Parathyroid adenoma (tissue), 2 donors: ENCODE measurements at regions not wholly inside any gene's neighbourhood (a gene's known extent, or its start where the extent isn't known, plus 50 kb on each side); places are given as distances from the start of the nearest gene placed in this dataset.

Source experiments
- H2AFZ ChIP-seq: fragments of 300-600 bp; sonication (generic); one replicate; pipeline ENCODE4 v1.7.0; 2017; ENCODE audit warnings: antibody characterized with exemption, mild to moderate bottlenecking
- H3K27ac ChIP-seq: fragments of 300-600 bp; sonication (generic); one replicate; pipeline ENCODE4 v1.7.0; 2017
- H3K27me3 ChIP-seq: fragments of 300-600 bp; sonication (generic); one replicate; pipeline ENCODE4 v1.7.0; 2017; ENCODE audit warnings: low read length; ENCODE audit not compliant: control insufficient read depth, insufficient read depth
- H3K36me3 ChIP-seq: fragments of 300-600 bp; sonication (generic); one replicate; pipeline ENCODE4 v1.7.0; 2017; ENCODE audit warnings: low read length; ENCODE audit not compliant: control insufficient read depth, insufficient read depth
- H3K4me1 ChIP-seq: fragments of 300-600 bp; sonication (generic); one replicate; pipeline ENCODE4 v1.7.0; 2017; ENCODE audit warnings: control low read depth
- H3K4me2 ChIP-seq: fragments of 300-600 bp; sonication (generic); one replicate; pipeline ENCODE4 v1.7.0; 2017; ENCODE audit warnings: low read length
- H3K4me3 ChIP-seq: fragments of 300-600 bp; sonication (generic); one replicate; pipeline ENCODE4 v1.7.0; 2017; ENCODE audit warnings: low read depth, low read length
- H3K79me2 ChIP-seq: fragments of 300-600 bp; sonication (generic); one replicate; pipeline ENCODE4 v1.7.0; 2017; ENCODE audit warnings: control low read depth
- H3K9ac ChIP-seq: fragments of 300-600 bp; sonication (generic); one replicate; pipeline ENCODE4 v1.7.0; 2017; ENCODE audit warnings: mild to moderate bottlenecking
- H3K9me3 ChIP-seq: fragments of 300-600 bp; sonication (generic); one replicate; pipeline ENCODE4 v1.7.0; 2017; ENCODE audit warnings: low read length; ENCODE audit not compliant: control insufficient read depth
- TF ChIP-seq, protein P1 (sequence below): fragments of 300-600 bp; sonication (generic); IDR thresholded peaks from one replicate; pipeline ENCODE4 v1.7.0; 2017; ENCODE audit warnings: antibody characterized with exemption, mild to moderate bottlenecking
- donor health status: primary hyperparathyroidism.

DNA sequence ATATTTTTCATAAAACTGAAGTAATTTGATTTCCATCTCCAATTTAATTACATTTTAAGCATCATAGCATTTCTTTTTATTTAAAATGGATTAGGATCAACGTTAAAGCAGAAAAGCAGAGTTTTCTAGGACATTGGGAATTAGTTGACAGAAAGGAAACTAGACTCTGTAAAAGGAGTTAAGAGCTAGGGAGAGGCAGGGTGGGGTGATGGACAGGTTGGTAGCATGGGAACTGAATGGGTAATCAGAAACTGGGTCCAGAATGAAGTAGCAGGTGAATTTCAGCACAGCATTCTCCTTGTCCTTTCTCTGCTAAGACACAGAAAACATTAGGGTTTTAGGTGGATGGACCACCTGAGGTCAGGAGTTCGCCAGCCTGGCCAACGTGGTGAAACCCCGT lies 97.6 kb downstream of the ANAPC4 start:
- Histone ChIP-seq H3K27me3 (no peaks in the 10 kb centered on the region), H3K9ac (no peak overlapping the region), H3K4me3 (no peak overlapping the region), H2AFZ (no peak overlapping the region), H3K36me3 (no peaks in the 10 kb centered on the region), H3K79me2 (no peaks in the 10 kb centered on the region), H3K4me2 (no peak overlapping the region), H3K9me3 (no peaks in the 10 kb centered on the region), H3K27ac (no peak overlapping the region), H3K4me1 (no peaks in the 10 kb centered on the region)
- TF ChIP-seq, protein P1, sequence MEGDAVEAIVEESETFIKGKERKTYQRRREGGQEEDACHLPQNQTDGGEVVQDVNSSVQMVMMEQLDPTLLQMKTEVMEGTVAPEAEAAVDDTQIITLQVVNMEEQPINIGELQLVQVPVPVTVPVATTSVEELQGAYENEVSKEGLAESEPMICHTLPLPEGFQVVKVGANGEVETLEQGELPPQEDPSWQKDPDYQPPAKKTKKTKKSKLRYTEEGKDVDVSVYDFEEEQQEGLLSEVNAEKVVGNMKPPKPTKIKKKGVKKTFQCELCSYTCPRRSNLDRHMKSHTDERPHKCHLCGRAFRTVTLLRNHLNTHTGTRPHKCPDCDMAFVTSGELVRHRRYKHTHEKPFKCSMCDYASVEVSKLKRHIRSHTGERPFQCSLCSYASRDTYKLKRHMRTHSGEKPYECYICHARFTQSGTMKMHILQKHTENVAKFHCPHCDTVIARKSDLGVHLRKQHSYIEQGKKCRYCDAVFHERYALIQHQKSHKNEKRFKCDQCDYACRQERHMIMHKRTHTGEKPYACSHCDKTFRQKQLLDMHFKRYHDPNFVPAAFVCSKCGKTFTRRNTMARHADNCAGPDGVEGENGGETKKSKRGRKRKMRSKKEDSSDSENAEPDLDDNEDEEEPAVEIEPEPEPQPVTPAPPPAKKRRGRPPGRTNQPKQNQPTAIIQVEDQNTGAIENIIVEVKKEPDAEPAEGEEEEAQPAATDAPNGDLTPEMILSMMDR, result no peak

DNA sequence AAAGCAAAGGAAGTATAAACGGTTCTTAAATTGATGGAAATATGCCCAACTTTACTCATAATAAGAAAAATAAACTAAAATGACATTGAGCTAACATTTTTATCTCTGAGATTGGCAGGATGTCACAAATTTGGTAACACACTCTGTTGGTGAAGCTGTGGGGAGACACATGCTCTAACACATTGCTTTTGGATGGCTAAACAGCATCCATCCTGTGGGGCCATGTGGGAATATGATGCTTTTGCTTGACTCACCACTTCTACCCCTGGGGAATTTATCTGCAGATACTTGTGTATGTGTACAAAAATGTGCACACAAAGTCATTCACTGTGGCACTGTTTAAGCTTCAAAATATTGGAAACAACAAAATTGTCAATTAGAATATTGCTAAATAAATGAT lies 100.2 kb downstream of the ANAPC4 start:
- H3K4me1 ChIP-seq, result no peaks in the 10 kb centered on the region
- H3K27ac ChIP-seq, result no peak overlapping the region
- no peak overlapping the region for H3K4me2 ChIP-seq
- no peaks in the 10 kb centered on the region for H3K79me2 ChIP-seq
- H2AFZ ChIP-seq, result no peak overlapping the region
- TF ChIP-seq, protein P1, result no peak
- H3K27me3 ChIP-seq, result no peaks in the 10 kb centered on the region
- no peaks in the 10 kb centered on the region for H3K36me3 ChIP-seq
- no peak overlapping the region for H3K9ac ChIP-seq
- no peaks in the 10 kb centered on the region for H3K9me3 ChIP-seq
- H3K4me3 ChIP-seq, result no peak overlapping the region

DNA sequence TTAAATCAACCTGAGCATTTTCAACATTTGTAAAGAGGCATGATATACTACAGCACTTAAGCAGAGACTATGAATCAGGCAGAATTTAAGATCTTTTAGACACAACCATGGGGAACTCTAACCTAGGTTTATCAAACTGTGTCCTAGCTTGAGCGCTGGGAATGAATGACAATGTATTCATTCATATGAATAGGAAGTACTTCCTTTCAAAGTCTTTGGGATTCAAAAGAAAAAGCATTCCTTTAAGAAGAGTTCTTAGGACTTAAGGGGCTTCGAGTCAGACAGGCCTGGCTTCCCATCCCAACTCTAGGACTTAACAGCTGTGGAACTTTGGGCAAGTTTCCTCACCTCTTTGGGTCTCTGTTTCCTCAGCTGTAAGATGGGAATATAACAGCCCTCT lies 104.6 kb downstream of the ANAPC4 start:
- TF ChIP-seq, protein P1, result no peak
- Histone ChIP-seq H3K4me1 (no peaks in the 10 kb centered on the region), H3K36me3 (no peaks in the 10 kb centered on the region), H2AFZ (no peak overlapping the region), H3K27ac (no peak overlapping the region), H3K27me3 (no peaks in the 10 kb centered on the region), H3K9ac (no peak overlapping the region), H3K9me3 (no peaks in the 10 kb centered on the region), H3K4me2 (no peak overlapping the region), H3K4me3 (no peak overlapping the region), H3K79me2 (no peaks in the 10 kb centered on the region)

DNA sequence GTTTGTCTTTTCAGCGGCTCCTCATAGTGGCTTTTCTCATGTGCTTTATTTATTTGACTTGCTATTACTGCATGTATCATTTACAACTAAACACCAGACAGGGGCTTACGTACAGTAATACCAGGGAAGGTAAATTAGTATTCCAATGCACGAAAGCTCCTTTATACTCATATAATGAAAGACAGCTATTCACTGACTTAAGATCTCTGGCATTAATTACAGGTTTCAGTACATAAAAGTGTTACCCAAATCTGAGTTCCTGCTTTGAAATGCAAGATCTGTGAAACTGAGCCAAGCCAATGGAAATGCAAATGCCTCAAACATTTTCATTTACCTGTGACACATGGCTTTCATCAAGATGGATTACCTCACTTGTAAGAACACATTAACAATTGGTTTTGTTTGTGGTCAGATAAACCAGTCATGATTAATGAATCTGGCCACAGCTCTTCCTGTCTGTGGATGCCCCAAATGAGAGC lies 107.2 kb downstream of the ANAPC4 start:
- Histone ChIP-seq H3K36me3 (no peaks in the 10 kb centered on the region), H3K9ac (no peak overlapping the region), H3K27ac (no peak overlapping the region), H3K9me3 (no peaks in the 10 kb centered on the region), H3K4me1 (no peaks in the 10 kb centered on the region), H3K4me2 (no peak overlapping the region), H2AFZ (no peak overlapping the region), H3K27me3 (no peaks in the 10 kb centered on the region), H3K79me2 (no peaks in the 10 kb centered on the region), H3K4me3 (no peak overlapping the region)
- TF ChIP-seq, protein P1, result no peak

DNA sequence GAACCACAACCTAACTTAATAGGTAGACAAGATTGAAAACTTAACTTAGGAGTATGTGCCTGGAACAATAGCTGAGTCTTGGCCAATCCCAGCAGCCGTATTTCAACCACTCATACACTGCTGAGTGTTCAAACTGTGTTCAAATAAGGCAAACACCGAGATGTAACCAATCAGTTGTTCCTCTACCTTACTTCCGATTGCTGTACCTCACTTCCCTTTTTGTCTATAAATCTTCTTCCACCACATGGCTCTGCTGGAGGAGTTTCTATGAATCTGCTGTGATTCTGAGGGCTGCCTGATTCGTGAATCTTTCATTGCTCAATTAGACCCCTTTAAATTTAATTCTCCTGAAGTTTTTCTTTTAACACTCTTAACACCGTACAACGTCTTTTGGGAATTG lies 108.0 kb downstream of the ANAPC4 start:
- TF ChIP-seq, protein P1, result no peak
- no peak overlapping the region for H2AFZ ChIP-seq
- no peaks in the 10 kb centered on the region for H3K27me3 ChIP-seq

More for the DNA sequence above, 108.0 kb downstream of the ANAPC4 start:
- Histone ChIP-seq H3K9ac (no peak overlapping the region), H3K4me3 (no peak overlapping the region), H3K4me2 (no peak overlapping the region), H3K79me2 (no peaks in the 10 kb centered on the region), H3K27ac (no peak overlapping the region), H3K9me3 (no peaks in the 10 kb centered on the region), H3K36me3 (no peaks in the 10 kb centered on the region), H3K4me1 (no peaks in the 10 kb centered on the region)
